HCT116 (cell line): ENCODE measurements at regions not wholly inside any gene's neighbourhood (a gene's known extent, or its start where the extent isn't known, plus 50 kb on each side); places are given as distances from the start of the nearest gene placed in this dataset.

ENCODE experiments used
- CEBPB ChIP-seq: IDR thresholded peaks from 2 replicates; pipeline ENCODE4 v1.6.1; 2012; ENCODE audit warnings: low read depth
- POLR2A ChIP-seq: IDR thresholded peaks from 2 replicates; pipeline ENCODE4 v1.7.0; 2011; ENCODE audit warnings: borderline replicate concordance; ENCODE audit not compliant: insufficient read depth, insufficient read length; ENCODE audit errors: extremely low read depth
- TF ChIP-seq, protein P1 (sequence below): IDR thresholded peaks from 2 replicates; pipeline ENCODE4 v1.6.1; 2012; ENCODE audit warnings: low read depth
- TF ChIP-seq, protein P2 (sequence below), 3 experiments: fragments of 200-600 bp in 1 of 3; sonication (generic) in 1 of 3; IDR thresholded peaks in 2 of 3; conservative IDR thresholded peaks in 1 of 3; 2 replicates each; pipeline ENCODE4 v1.5.1; 2012 to 2017; ENCODE audit warnings: low read depth in 2 of 3, low read length in 2 of 3, antibody characterized with exemption in 1 of 3, borderline replicate concordance in 1 of 3, control low read depth in 1 of 3, mild to moderate bottlenecking in 1 of 3, mixed read lengths in 1 of 3, mixed run types in 1 of 3, moderate library complexity in 1 of 3; ENCODE audit not compliant: insufficient read depth in 1 of 3
- TF ChIP-seq, protein P3 (sequence below): IDR thresholded peaks from 2 replicates; pipeline ENCODE4 v1.6.1; 2012

DNA sequence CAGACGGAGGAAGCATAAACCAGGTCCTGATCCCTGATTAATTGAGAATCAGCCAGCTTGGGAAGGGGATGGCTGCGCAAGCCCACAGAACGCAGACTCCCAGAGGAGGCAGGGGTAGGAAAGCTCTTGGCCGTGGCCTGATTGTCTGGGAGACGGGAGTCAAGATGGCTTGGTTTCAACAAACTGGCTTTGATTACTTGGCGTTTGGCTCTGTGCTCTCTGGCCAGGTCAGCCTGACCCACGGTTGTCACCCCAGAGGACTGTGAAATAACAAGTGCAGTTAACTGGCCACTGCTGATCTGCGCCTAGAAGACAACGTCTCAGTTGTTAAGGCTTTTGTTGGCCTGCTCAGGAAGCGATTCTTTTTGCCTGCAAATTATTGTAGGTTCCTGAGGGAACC, 387.0 kb upstream of the PROK2 start:
- TF ChIP-seq, protein P1, sequence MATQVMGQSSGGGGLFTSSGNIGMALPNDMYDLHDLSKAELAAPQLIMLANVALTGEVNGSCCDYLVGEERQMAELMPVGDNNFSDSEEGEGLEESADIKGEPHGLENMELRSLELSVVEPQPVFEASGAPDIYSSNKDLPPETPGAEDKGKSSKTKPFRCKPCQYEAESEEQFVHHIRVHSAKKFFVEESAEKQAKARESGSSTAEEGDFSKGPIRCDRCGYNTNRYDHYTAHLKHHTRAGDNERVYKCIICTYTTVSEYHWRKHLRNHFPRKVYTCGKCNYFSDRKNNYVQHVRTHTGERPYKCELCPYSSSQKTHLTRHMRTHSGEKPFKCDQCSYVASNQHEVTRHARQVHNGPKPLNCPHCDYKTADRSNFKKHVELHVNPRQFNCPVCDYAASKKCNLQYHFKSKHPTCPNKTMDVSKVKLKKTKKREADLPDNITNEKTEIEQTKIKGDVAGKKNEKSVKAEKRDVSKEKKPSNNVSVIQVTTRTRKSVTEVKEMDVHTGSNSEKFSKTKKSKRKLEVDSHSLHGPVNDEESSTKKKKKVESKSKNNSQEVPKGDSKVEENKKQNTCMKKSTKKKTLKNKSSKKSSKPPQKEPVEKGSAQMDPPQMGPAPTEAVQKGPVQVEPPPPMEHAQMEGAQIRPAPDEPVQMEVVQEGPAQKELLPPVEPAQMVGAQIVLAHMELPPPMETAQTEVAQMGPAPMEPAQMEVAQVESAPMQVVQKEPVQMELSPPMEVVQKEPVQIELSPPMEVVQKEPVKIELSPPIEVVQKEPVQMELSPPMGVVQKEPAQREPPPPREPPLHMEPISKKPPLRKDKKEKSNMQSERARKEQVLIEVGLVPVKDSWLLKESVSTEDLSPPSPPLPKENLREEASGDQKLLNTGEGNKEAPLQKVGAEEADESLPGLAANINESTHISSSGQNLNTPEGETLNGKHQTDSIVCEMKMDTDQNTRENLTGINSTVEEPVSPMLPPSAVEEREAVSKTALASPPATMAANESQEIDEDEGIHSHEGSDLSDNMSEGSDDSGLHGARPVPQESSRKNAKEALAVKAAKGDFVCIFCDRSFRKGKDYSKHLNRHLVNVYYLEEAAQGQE: no peak
- TF ChIP-seq POLR2A (no peak), CEBPB (no peak)
- TF ChIP-seq, protein P2, sequence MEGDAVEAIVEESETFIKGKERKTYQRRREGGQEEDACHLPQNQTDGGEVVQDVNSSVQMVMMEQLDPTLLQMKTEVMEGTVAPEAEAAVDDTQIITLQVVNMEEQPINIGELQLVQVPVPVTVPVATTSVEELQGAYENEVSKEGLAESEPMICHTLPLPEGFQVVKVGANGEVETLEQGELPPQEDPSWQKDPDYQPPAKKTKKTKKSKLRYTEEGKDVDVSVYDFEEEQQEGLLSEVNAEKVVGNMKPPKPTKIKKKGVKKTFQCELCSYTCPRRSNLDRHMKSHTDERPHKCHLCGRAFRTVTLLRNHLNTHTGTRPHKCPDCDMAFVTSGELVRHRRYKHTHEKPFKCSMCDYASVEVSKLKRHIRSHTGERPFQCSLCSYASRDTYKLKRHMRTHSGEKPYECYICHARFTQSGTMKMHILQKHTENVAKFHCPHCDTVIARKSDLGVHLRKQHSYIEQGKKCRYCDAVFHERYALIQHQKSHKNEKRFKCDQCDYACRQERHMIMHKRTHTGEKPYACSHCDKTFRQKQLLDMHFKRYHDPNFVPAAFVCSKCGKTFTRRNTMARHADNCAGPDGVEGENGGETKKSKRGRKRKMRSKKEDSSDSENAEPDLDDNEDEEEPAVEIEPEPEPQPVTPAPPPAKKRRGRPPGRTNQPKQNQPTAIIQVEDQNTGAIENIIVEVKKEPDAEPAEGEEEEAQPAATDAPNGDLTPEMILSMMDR (IDR thresholded peaks at IDR 0.05 in 2 of 3, conservative IDR thresholded peaks at IDR 0.05 in 1 of 3; ENCODE audit: borderline replicate concordance in 1 of 3, insufficient read depth in 1 of 3, low read depth in 2 of 3, low read length in 2 of 3): no peak
- TF ChIP-seq, protein P3, sequence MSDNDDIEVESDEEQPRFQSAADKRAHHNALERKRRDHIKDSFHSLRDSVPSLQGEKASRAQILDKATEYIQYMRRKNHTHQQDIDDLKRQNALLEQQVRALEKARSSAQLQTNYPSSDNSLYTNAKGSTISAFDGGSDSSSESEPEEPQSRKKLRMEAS: no peak
